ENCODE measurements at regions not wholly inside any gene's neighbourhood (a gene's known extent, or its start where the extent isn't known, plus 50 kb on each side); places are given as distances from the start of the nearest gene placed in this dataset.
"Not testable (repeated sequence)": the region's sequence is repeated elsewhere in the genome, so short reads cannot be mapped to it uniquely, and the experiment has no call there.

DNA sequence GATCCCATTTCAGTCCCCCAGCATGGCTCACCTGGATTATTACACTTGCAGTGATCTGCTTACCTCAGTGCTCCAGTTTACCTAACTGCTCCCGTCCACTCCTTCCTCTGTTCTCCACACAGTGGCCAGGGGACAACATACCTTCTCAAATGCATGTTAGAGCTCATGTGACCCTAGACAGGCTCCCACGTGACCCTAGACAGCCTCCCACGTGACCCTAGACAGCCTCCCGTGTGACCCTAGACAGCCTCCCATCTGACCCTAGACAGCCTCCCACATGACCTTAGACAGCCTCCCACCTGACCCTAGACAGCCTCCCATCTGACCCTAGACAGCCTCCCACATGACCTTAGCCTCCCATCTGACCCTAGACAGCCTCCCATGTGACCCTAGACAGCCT, 226.0 kb upstream of the TMEM132C start:
- peaks cover 7% of the 10 kb centered on the region for H3K9me3 Mint-ChIP-seq (ENCODE audit: low read depth)
- no peaks in the 10 kb centered on the region for H3K36me3 Mint-ChIP-seq (ENCODE audit: insufficient read depth)
- H3K27ac Mint-ChIP-seq: no peak overlapping the region

GRCh38 chr12:128042283-128042682, 224.7 kb upstream of the TMEM132C start:
- not testable (repeated sequence) for H3K36me3 Mint-ChIP-seq (ENCODE audit: insufficient read depth); H3K27me3 Mint-ChIP-seq; H3K4me1 Mint-ChIP-seq (ENCODE audit: low read depth); H3K4me3 Mint-ChIP-seq (ENCODE audit: low read depth); H3K27ac Mint-ChIP-seq; H3K9me3 Mint-ChIP-seq (ENCODE audit: low read depth); DNase-seq (ENCODE audit: low spot score, unreplicated experiment)

More for the DNA sequence above, 226.0 kb upstream of the TMEM132C start:
- no peak for TF ChIP-seq CTCF (IDR thresholded peaks at IDR 0.05; ENCODE audit: unreplicated experiment)
- no peaks in the 10 kb centered on the region for H3K4me1 Mint-ChIP-seq (ENCODE audit: low read depth)
- H3K4me3 Mint-ChIP-seq (ENCODE audit: low read depth): no peak overlapping the region
- DNase-seq (ENCODE audit: low spot score, unreplicated experiment): no peak
- H3K27me3 Mint-ChIP-seq: peaks cover 6% of the 10 kb centered on the region

DNA sequence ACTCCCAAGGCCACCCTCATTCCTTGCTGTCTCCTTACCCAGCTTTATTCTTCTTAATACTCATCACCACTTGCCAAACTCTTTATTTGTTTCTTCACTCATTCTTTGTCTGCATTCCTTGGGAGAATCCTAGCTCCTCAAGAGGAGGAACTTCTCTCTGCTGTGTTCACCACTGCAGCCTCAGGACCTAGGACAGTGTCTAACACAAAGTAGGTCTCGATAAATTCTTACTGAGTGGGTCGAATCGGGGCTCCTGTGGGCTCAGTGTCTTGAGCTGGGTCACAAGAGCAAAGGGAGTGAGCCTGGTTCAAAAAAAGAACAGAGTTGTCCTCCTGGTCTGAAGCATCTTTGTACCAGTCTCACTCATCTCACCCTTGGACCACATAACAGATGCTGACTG, 224.1 kb upstream of the TMEM132C start:
- Mint-ChIP-seq H3K9me3 (ENCODE audit: low read depth) (peaks cover 7% of the 10 kb centered on the region), H3K4me1 (ENCODE audit: low read depth) (no peaks in the 10 kb centered on the region), H3K4me3 (ENCODE audit: low read depth) (no peak overlapping the region), H3K27me3 (peaks cover 6% of the 10 kb centered on the region), H3K36me3 (ENCODE audit: insufficient read depth) (no peaks in the 10 kb centered on the region), H3K27ac (no peak overlapping the region)
- no peak for DNase-seq (ENCODE audit: low spot score, unreplicated experiment)
- no peak for TF ChIP-seq CTCF (IDR thresholded peaks at IDR 0.05; ENCODE audit: unreplicated experiment)

- DNase-seq (ENCODE audit: low spot score, unreplicated experiment): no peak
- no peak overlapping the region for H3K27ac Mint-ChIP-seq
- peaks cover 9% of the 10 kb centered on the region for H3K27me3 Mint-ChIP-seq
- no peak overlapping the region for H3K4me3 Mint-ChIP-seq (ENCODE audit: low read depth)
- TF ChIP-seq CTCF (IDR thresholded peaks at IDR 0.05; ENCODE audit: unreplicated experiment): no peak
- peaks cover 7% of the 10 kb centered on the region for H3K9me3 Mint-ChIP-seq (ENCODE audit: low read depth)
- no peaks in the 10 kb centered on the region for H3K4me1 Mint-ChIP-seq (ENCODE audit: low read depth)
- H3K36me3 Mint-ChIP-seq (ENCODE audit: insufficient read depth): no peaks in the 10 kb centered on the region
These were observed 223.7 kb upstream of the TMEM132C start for GRCh38 chr12:128043317-128043716.

GRCh38 chr12:128047266-128048060, 219.5 kb upstream of the TMEM132C start:
- no peak for TF ChIP-seq CTCF (IDR thresholded peaks at IDR 0.05; ENCODE audit: unreplicated experiment)
- H3K9me3 Mint-ChIP-seq (ENCODE audit: low read depth): peaks cover 4% of the 10 kb centered on the region
- H3K27ac Mint-ChIP-seq: no peak overlapping the region
- peaks cover 20% of the 10 kb centered on the region for H3K27me3 Mint-ChIP-seq
- H3K4me3 Mint-ChIP-seq (ENCODE audit: low read depth): no peak overlapping the region
- no peak for DNase-seq (ENCODE audit: low spot score, unreplicated experiment)
- H3K36me3 Mint-ChIP-seq (ENCODE audit: insufficient read depth): no peaks in the 10 kb centered on the region
- no peaks in the 10 kb centered on the region for H3K4me1 Mint-ChIP-seq (ENCODE audit: low read depth)

GRCh38 chr12:128052331-128052730, 214.6 kb upstream of the TMEM132C start:
- Mint-ChIP-seq H3K36me3 (ENCODE audit: insufficient read depth) (no peaks in the 10 kb centered on the region), H3K4me1 (ENCODE audit: low read depth) (peaks cover 2% of the 10 kb centered on the region), H3K4me3 (ENCODE audit: low read depth) (no peak overlapping the region), H3K9me3 (ENCODE audit: low read depth) (no peaks in the 10 kb centered on the region), H3K27me3 (peaks cover 20% of the 10 kb centered on the region), H3K27ac (no peak overlapping the region)
- TF ChIP-seq CTCF (IDR thresholded peaks at IDR 0.05; ENCODE audit: unreplicated experiment): no peak
- DNase-seq (ENCODE audit: low spot score, unreplicated experiment): no peak

All from progenitor cell of endocrine pancreas (in vitro differentiated cells).